GM12878 (cell line): ENCODE measurements at regions not wholly inside any gene's neighbourhood (a gene's known extent, or its start where the extent isn't known, plus 50 kb on each side); places are given as distances from the start of the nearest gene placed in this dataset.

Source experiments
- ATAC-seq: fragments of 200-7000 bp; cut with Tn5 transposase; 3 replicates; pipeline ENCODE4 v1.9.1; 2020; ENCODE audit warnings: mild to moderate bottlenecking, moderate library complexity
- BruUV-seq: library from RNA; stranded (reverse); fragments of 400-500 nt; replicated peaks from 2 replicates; lab custom pipeline; 2021; lab: Mats Ljungman, UMichigan
- CTCF ChIA-PET: fragments of 300-600 bp; sonication (Branson Sonifier 250); formaldehyde crosslinking; extraction: SDS; loops from one replicate; lab custom pipeline; 2021; ENCODE audit warnings: inconsistent platforms; lab: Yijun Ruan, JAX
- POLR2A ChIA-PET: fragments of 350-600 bp; formaldehyde crosslinking; extraction: SDS; loops from one replicate; lab custom pipeline; 2021; ENCODE audit warnings: inconsistent platforms; lab: Charles Lee
- RAD21 ChIA-PET: fragments of 300-600 bp; sonication (Branson Sonifier 250); formaldehyde crosslinking; loops from one replicate; lab custom pipeline; 2023; ENCODE audit warnings: antibody characterized with exemption; ENCODE audit not compliant: unreplicated experiment; lab: Charles Lee
- SMC1A ChIA-PET: fragments of 300-600 bp; sonication (Branson Sonifier 250); formaldehyde crosslinking; loops from one replicate; lab custom pipeline; 2023; ENCODE audit not compliant: unreplicated experiment, uncharacterized antibody; lab: Charles Lee
- DNase-seq: peaks from one replicate; pipeline ENCODE4 v3.0.0-alpha.2; 2011; ENCODE audit warnings: low read depth, low spot score
- FAIRE-seq: peaks from 3 replicates; lab custom pipeline; 2011; peaks lifted over from hg19 to GRCh38; lab: Jason Lieb, UNC
- H2AFZ ChIP-seq: 2 replicates; pipeline ENCODE4 v1.6.0; 2011; ENCODE audit warnings: low read depth, low read length, control low read depth; ENCODE audit not compliant: control insufficient read depth
- H3K27ac ChIP-seq: 2 replicates; pipeline ENCODE4 v1.5.1; 2011; ENCODE audit warnings: control low read depth; ENCODE audit not compliant: control insufficient read depth, insufficient read depth
- H3K27me3 ChIP-seq, 2 experiments: replicated peaks in 1 of 2; 2 replicates each; pipeline versions ENCODE4 v1.6.0 to v1.6.1; 2011; ENCODE audit warnings: low read length in 1 of 2; ENCODE audit not compliant: control insufficient read depth in 2 of 2, insufficient read depth in 2 of 2
- H3K36me3 ChIP-seq, 2 experiments: 2 replicates each; pipeline ENCODE4 v1.5.1; 2011; ENCODE audit warnings: low read length in 1 of 2; ENCODE audit not compliant: control insufficient read depth in 2 of 2, insufficient read depth in 2 of 2
- H3K4me1 ChIP-seq: 2 replicates; pipeline ENCODE4 v1.6.1; 2011; ENCODE audit warnings: mild to moderate bottlenecking, low read length, moderate library complexity, mixed read lengths; ENCODE audit not compliant: control insufficient read depth, insufficient read depth
- H3K4me2 ChIP-seq: 2 replicates; pipeline ENCODE4 v1.6.0; 2011; ENCODE audit warnings: control low read depth; ENCODE audit not compliant: control insufficient read depth, insufficient read depth
- H3K4me3 ChIP-seq: fragments of 200-600 bp; sonication (generic); 2 replicates; pipeline ENCODE4 v1.5.1; 2016
- H3K79me2 ChIP-seq: 2 replicates; pipeline ENCODE4 v1.6.0; 2011; ENCODE audit warnings: low read length; ENCODE audit not compliant: control insufficient read depth, insufficient read depth
- H3K9ac ChIP-seq: 2 replicates; pipeline ENCODE4 v1.8.0; 2011; ENCODE audit warnings: low read length, control low read depth, mixed read lengths; ENCODE audit not compliant: control insufficient read depth, insufficient read depth
- H3K9me3 ChIP-seq: replicated peaks from 3 replicates; pipeline ENCODE4 v1.5.1; 2011; ENCODE audit warnings: mild to moderate bottlenecking, low read length; ENCODE audit not compliant: control insufficient read depth, insufficient read depth
- H4K20me1 ChIP-seq: 2 replicates; pipeline ENCODE4 v1.6.0; 2011; ENCODE audit not compliant: control insufficient read depth, insufficient read depth
- MYC ChIP-seq: IDR thresholded peaks from 2 replicates; pipeline ENCODE4 v1.6.1; 2011; ENCODE audit warnings: mild to moderate bottlenecking, low read length, moderate library complexity, inconsistent platforms; ENCODE audit not compliant: insufficient read depth, insufficient replicate concordance, insufficient read length, severe bottlenecking
- NBN ChIP-seq: fragments of 450-650 bp; IDR thresholded peaks from 2 replicates; pipeline ENCODE4 v1.6.1; 2016
- NR2C1 ChIP-seq: fragments of 450-650 bp; IDR thresholded peaks from 2 replicates; pipeline ENCODE4 v1.6.1; 2017; ENCODE audit warnings: antibody characterized with exemption, mild to moderate bottlenecking, moderate library complexity
- RCOR1 ChIP-seq: conservative IDR thresholded peaks from 2 replicates; pipeline ENCODE4 v1.6.1; 2012; ENCODE audit warnings: low read depth, low read length, improper control_type of control experiment
- RFX5 ChIP-seq: IDR thresholded peaks from 2 replicates; pipeline ENCODE4 v1.6.1; 2011; ENCODE audit warnings: low read depth, low read length, improper control_type of control experiment
- SKIL ChIP-seq: fragments of 450-650 bp; IDR thresholded peaks from 2 replicates; pipeline ENCODE4 v1.6.1; 2017; ENCODE audit warnings: mild to moderate bottlenecking, low read depth, inconsistent platforms; ENCODE audit not compliant: poor library complexity, severe bottlenecking
- TARDBP ChIP-seq: IDR thresholded peaks from 2 replicates; pipeline ENCODE4 v1.6.1; 2016; ENCODE audit warnings: borderline replicate concordance
- TCF12 ChIP-seq: IDR thresholded peaks from 2 replicates; pipeline ENCODE4 v1.6.1; 2011; ENCODE audit warnings: low read depth, mild to moderate bottlenecking, low read length
- whole genome bisulfite sequencing: methylation state at CpG from one replicate; pipeline ENCODE4 v1.1.6; 2016; ENCODE audit warnings: low lambda C conversion rate; ENCODE audit not compliant: insufficient replicate concordance, insufficient coverage; ENCODE audit errors: missing lambda C conversion rate; 5-methylcytosine and 5-hydroxymethylcytosine counted together
- in situ Hi-C: fragments of 300-500 bp; cut with MboI; formaldehyde crosslinking; loops from 9 replicates; pipeline ENCODE4 v1.14.3; 2018; ENCODE audit warnings: mixed read lengths
- intact Hi-C: fragments of 100-400 bp; cut with micrococcal nuclease; formaldehyde crosslinking; loops from one replicate; pipeline ENCODE4 v1.14.2; 2022; ENCODE audit not compliant: unreplicated experiment
- TF ChIP-seq, protein P1 (sequence below): IDR thresholded peaks from 2 replicates; pipeline ENCODE4 v1.6.1; 2012; ENCODE audit warnings: low read depth, low read length, improper control_type of control experiment

DNA sequence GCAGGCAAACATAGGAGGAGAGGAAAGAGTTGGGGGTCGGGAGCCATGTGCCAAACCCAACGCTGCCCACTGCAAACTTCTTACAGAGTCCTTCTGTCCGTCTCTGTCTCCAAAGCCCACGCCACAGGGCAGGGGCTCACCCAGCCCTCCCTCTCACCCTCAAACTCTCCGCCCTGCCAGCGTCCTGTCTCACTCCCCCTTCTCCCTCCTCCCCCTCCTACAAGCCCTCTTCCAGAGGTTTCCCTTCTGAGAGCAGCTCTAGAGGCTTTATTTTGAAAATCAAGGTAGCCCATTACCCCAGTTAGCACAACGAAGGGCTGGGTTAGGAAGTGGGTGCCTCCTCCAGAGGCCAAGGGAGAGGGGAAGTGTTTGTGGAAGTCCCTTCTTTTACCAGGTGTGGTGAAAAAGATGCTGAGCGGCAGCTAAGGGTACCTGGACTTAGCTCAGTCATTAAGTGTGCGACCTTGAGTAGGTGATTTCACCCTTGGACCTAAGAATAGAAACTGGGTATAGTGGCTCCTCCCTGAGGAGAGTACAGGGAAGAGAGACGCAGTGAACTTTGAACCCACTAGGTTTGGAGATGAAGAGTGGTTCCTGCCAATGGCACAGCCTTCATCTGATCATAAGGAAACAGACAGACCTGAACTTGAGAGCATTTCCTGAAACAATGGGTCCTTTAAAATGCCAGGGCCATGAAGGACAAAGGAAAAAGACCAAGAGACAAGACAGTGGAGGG, 123.8 kb downstream of the BANF2 start:
- in situ Hi-C loops (no loop called here), intact Hi-C loops (no loop called here)

More for the DNA sequence above, 123.8 kb downstream of the BANF2 start:
- 72% methylated on average over 10 of the region's 10 CpGs for WGBS
- POLR2A ChIA-PET, result interaction anchor here (0.6 to 1.2 kb wide), 2 partner anchors 31 to 72 kb away, joined by 3 to 5 read pairs; no protein-coding TSS in a partner anchor
- ATAC-seq (no peak), DNase-seq (no peak), FAIRE-seq (no peak)
- Histone ChIP-seq H3K9ac (no peak overlapping the region), H4K20me1 (no peaks in the 10 kb centered on the region), H3K79me2 (no peaks in the 10 kb centered on the region), H3K4me2 (no peak overlapping the region), H3K9me3 (no peaks in the 10 kb centered on the region; the same call in 2 of the 3 replicates), H3K4me3 (no peak overlapping the region), H3K36me3 (no peaks in the 10 kb centered on the region), H3K27me3 (no peaks in the 10 kb centered on the region), H2AFZ (no peak overlapping the region), H3K4me1 (peaks cover 18% of the 10 kb centered on the region), H3K27ac (no peak overlapping the region)
- TF ChIP-seq TARDBP (no peak), NBN (no peak), SKIL (no peak), NR2C1 (no peak), MYC (no peak), RFX5 (no peak), TCF12 (no peak), RCOR1 (no peak)
- TF ChIP-seq, protein P1, sequence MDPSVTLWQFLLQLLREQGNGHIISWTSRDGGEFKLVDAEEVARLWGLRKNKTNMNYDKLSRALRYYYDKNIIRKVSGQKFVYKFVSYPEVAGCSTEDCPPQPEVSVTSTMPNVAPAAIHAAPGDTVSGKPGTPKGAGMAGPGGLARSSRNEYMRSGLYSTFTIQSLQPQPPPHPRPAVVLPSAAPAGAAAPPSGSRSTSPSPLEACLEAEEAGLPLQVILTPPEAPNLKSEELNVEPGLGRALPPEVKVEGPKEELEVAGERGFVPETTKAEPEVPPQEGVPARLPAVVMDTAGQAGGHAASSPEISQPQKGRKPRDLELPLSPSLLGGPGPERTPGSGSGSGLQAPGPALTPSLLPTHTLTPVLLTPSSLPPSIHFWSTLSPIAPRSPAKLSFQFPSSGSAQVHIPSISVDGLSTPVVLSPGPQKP, result no peak
- CTCF ChIA-PET, result interaction anchor here (0.6 to 2.7 kb wide), 3 partner anchors 18 to 137 kb away, joined by 3 to 9 read pairs (median 3); no protein-coding TSS in a partner anchor
- SMC1A ChIA-PET, result no interaction called here
- no TSS peak for BruUV-seq
- RAD21 ChIA-PET, result interaction anchor here (0.6 to 3.0 kb wide), 3 partner anchors 33 to 76 kb away, joined by 3 to 10 read pairs (median 3); no protein-coding TSS in a partner anchor
